ENCODE measurements at regions not wholly inside any gene's neighbourhood (a gene's known extent, or its start where the extent isn't known, plus 50 kb on each side); places are given as distances from the start of the nearest gene placed in this dataset.

- ATAC-seq (ENCODE audit: low FRiP score) = no peak
- no peak for DNase-seq (ENCODE audit: low spot score)
- TF ChIP-seq CTCF (IDR thresholded peaks at IDR 0.05) = no peak
These were observed 792.5 kb downstream of the BRD1 start for GRCh38 chr22:49034836-49035817.

DNA sequence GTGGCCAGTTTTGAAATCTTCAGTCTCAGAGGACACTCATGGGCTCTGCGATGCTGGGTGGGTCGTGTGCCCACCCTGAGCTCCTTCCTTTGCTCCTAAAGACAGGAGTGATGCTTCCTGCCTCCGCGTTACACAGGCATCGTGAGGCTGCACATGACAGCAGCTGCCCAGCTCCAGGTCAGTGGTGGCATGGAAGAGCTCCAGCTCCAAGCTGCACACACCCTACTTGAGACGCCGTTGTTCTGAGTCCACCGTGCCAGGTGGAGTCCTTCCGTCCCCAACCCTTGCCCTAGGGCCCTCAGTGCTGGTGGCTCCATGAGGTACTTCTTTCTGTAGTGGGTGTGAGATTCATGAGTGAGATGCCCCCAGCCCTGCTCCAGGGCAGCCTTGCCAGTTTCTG is 794.1 kb downstream of the BRD1 start:
- no peak for TF ChIP-seq CTCF (IDR thresholded peaks at IDR 0.05)
- DNase-seq (ENCODE audit: low spot score) (no peak), ATAC-seq (ENCODE audit: low FRiP score) (no peak)

DNA sequence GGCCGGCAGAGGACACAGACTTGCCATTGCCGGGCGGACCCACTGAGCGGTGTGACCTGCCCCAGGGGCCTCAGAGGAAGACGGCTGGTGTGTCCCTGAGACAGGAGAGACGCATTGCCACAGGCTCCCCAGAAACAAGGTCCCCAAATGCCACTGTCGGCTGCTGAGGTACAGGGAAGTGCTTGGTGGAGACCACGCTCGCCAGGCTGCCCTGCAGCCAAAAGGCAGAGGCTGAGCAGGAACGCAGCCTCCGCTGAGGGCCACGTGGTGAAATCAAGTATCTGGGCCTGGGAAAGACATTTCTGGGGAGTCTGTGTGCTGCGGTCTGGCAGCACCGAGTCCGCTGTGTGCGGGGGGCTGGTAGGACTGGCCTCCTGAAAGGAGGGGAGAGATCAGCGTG is 794.9 kb downstream of the BRD1 start:
- no peak for ATAC-seq (ENCODE audit: low FRiP score)
- DNase-seq (ENCODE audit: low spot score) = no peak
- TF ChIP-seq CTCF (IDR thresholded peaks at IDR 0.05) = no peak

- ATAC-seq (ENCODE audit: low FRiP score) (no peak), DNase-seq (ENCODE audit: low spot score) (no peak)
- TF ChIP-seq CTCF (IDR thresholded peaks at IDR 0.05) = no peak
These were observed 795.8 kb downstream of the BRD1 start for GRCh38 chr22:49031746-49032330.

DNA sequence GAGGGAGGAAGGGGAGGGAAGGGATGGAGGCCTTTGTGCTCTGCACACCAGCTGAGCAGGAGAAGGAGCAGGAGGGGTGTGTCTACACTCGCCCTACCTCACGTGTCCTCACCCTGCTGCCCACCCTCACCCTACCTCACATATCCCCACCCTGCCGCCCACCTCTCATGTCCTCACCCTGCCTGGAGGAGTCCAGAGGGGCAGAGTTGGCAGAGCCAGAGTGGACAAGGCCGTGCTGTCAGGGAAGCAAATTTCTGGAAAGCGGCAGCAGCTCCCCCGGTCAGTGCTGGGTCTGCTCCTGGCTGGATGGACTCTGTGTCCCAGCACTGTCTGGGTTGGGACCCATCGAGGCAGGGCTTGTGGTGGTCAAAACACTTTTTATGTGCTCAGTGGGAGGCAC is 799.6 kb downstream of the BRD1 start:
- TF ChIP-seq CTCF (IDR thresholded peaks at IDR 0.05) = no peak
- ATAC-seq (ENCODE audit: low FRiP score) (no peak), DNase-seq (ENCODE audit: low spot score) (no peak)

- TF ChIP-seq CTCF (IDR thresholded peaks at IDR 0.05) = no peak
- ATAC-seq (ENCODE audit: low FRiP score) (no peak), DNase-seq (ENCODE audit: low spot score) (no peak)
These were observed 800.4 kb downstream of the BRD1 start for GRCh38 chr22:49027368-49027670.

Measured in omental fat pad (tissue), 3 donors.